Adrenal gland (tissue), 9 donors: ENCODE measurements at regions not wholly inside any gene's neighbourhood (a gene's known extent, or its start where the extent isn't known, plus 50 kb on each side); places are given as distances from the start of the nearest gene placed in this dataset.
A peak's percentile ranks its signal among the peaks of the same experiment; 100 is the strongest.
"Not testable (repeated sequence)": the region's sequence is repeated elsewhere in the genome, so short reads cannot be mapped to it uniquely, and the experiment has no call there.

Source experiments
- DNase-seq, 7 donors: peaks; one replicate each; pipeline ENCODE4 v3.0.0-alpha.2; 2019 to 2020
- H3K27ac ChIP-seq, 5 donors: fragments of 200-600 bp; sonication (generic) in 4 of 5; 1 replicate in 3 of 5; 2 replicates in 2 of 5; pipeline versions ENCODE4 v1.5.1 to v1.8.0; 2016 to 2020; ENCODE audit warnings: mild to moderate bottlenecking in 1 of 5
- H3K27me3 ChIP-seq: fragments of 200-600 bp; 2 replicates; pipeline ENCODE4 v1.8.0; 2021
- H3K36me3 ChIP-seq, 2 donors: fragments of 200-600 bp; replicated peaks in 1 of 2; 1 replicate in 1 of 2; 2 replicates in 1 of 2; pipeline versions ENCODE4 v1.5.1 to v1.8.0; 2018 to 2022
- H3K4me1 ChIP-seq, 2 donors: fragments of 200-600 bp; replicated peaks in 1 of 2; 1 replicate in 1 of 2; 2 replicates in 1 of 2; pipeline versions ENCODE4 v1.5.1 to v1.8.0; 2018 to 2021
- H3K4me3 ChIP-seq, 4 donors: fragments of 200-600 bp; sonication (generic) in 3 of 4; one replicate each; pipeline ENCODE4 v1.5.1; 2016 to 2018
- H3K9me3 ChIP-seq, 3 donors: fragments of 200-600 bp; sonication (generic) in 1 of 3; replicated peaks in 1 of 3; 1 replicate in 2 of 3; 2 replicates in 1 of 3; pipeline versions ENCODE4 v1.5.1 to v1.8.0; 2016 to 2021
- CTCF ChIP-seq, 6 experiments: fragments of 450-650 bp in 4 of 6; fragments of 200-600 bp in 2 of 6; sonication (generic) in 1 of 6; IDR thresholded peaks; 1 replicate in 5 of 6; 2 replicates in 1 of 6; pipeline versions ENCODE4 v1.5.1 to v1.8.0; 2016 to 2021; ENCODE audit warnings: antibody characterized with exemption in 6 of 6, mild to moderate bottlenecking in 2 of 6, moderate library complexity in 1 of 6
- POLR2A ChIP-seq, 2 donors: fragments of 450-650 bp; IDR thresholded peaks; one replicate each; pipeline ENCODE4 v1.6.1; 2017; ENCODE audit warnings: antibody characterized with exemption in 2 of 2, mild to moderate bottlenecking in 2 of 2, moderate library complexity in 1 of 2
- WGBS, 4 donors: extraction: QIAGEN DNeasy Blood & Tissue Kit in 2 of 4; methylation state at CpG; one replicate each; pipeline versions ENCODE4 v1.1.5 to v1.1.7; 2013 to 2017; 5-methylcytosine and 5-hydroxymethylcytosine counted together
- intact Hi-C, 2 donors: fragments of 100-400 bp; cut with DNase I; formaldehyde crosslinking; loops; one replicate each; pipeline versions ENCODE4 v1.14.1 to v1.15.0; 2022 to 2023
- donor health status: healthy with polysubstance abuse.
- donor health status: Bipolar disorder and iron deficiency.
- donor health status: DM: yes; HTN: yes; CAD: no.
- donor health status: DM: no; HTN: no; CAD: no.
- donor health status: DM: no; HTN: no; CAD: no.

DNA sequence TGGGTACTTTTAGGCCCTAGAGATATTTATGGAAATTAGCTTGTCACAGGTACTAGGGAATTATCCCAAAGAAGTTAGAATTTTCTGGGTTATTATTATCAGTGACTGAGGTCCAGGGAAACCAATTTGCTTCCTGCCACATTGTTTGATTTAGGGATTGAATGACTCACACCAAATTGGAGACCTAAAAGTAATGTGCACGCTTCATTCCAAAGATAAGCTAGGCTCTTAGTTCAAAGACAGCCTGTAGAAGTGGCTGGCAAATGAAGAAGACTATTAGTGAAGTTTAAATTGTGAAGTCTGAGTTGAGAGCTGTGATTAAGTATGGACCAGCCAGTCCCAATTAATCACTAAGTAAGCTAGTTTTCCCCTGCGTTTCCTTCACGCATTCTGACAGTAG is 188.1 kb upstream of the MYO3A start:
- H3K4me1 ChIP-seq, result no peaks in the 10 kb centered on the region
- no peaks in the 10 kb centered on the region for H3K27me3 ChIP-seq
- no peak for DNase-seq
- H3K36me3 ChIP-seq, result no peaks in the 10 kb centered on the region
- H3K4me3 ChIP-seq, result no peak overlapping the region
- WGBS, 4 donors, result 49 to 64% (median 51%) methylated on average over 3 of the region's 3 CpGs
- H3K9me3 ChIP-seq, result peaks cover 0 to 10% (median 0%) of the 10 kb centered on the region in 3 donors
- no peak for TF ChIP-seq POLR2A (IDR thresholded peaks at IDR 0.05)
- no peak for TF ChIP-seq CTCF (IDR thresholded peaks at IDR 0.05)
- H3K27ac ChIP-seq, result no peak overlapping the region
- intact Hi-C loops, result no loop called here

DNA sequence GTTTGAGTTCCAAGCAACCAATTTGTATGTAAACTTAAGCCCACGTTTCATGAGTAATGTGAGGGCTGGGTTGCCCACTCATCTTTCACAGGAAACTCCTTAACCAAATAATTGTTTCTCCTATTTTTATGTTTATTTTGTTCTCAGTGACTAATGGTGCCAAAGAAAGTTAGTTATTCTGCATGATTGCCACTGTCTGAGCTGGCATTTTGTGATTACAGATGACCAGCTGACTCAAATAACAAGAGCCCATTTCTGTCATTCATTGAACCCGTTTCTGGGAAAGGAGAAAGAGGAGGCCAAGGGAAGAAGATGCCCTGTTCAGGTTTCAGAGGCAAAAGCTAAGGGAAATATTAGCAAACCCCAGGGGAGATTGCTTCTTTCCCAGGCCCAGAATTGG is 186.9 kb upstream of the MYO3A start:
- H3K27ac ChIP-seq, result no peak overlapping the region
- WGBS, 4 donors, result 42 to 47% (median 47%) methylated on average over 2 of the region's 2 CpGs
- H3K4me3 ChIP-seq, result no peak overlapping the region
- no peaks in the 10 kb centered on the region for H3K4me1 ChIP-seq
- DNase-seq, result no peak
- intact Hi-C loops, result no loop called here
- no peak for TF ChIP-seq CTCF (IDR thresholded peaks at IDR 0.05)
- no peak for TF ChIP-seq POLR2A (IDR thresholded peaks at IDR 0.05)
- H3K27me3 ChIP-seq, result no peaks in the 10 kb centered on the region
- H3K9me3 ChIP-seq, result peaks cover 0 to 9% (median 0%) of the 10 kb centered on the region in 3 donors
- H3K36me3 ChIP-seq, result no peaks in the 10 kb centered on the region

- H3K4me3 ChIP-seq, result no peak overlapping the region
- no peaks in the 10 kb centered on the region for H3K27me3 ChIP-seq
- intact Hi-C loops, result no loop called here
- TF ChIP-seq CTCF (IDR thresholded peaks at IDR 0.05), result no peak
- TF ChIP-seq POLR2A (IDR thresholded peaks at IDR 0.05), result no peak
- no peaks in the 10 kb centered on the region for H3K4me1 ChIP-seq
- no peak overlapping the region for H3K27ac ChIP-seq
- H3K9me3 ChIP-seq, result no peaks in the 10 kb centered on the region
- H3K36me3 ChIP-seq, result no peaks in the 10 kb centered on the region
- WGBS, 4 donors, result 81 to 95% (median 89%) methylated on average over 4 of the region's 4 CpGs
- no peak for DNase-seq
Observed at GRCh38 chr10:25748509-25748908, 185.5 kb upstream of the MYO3A start.

- intact Hi-C loops, result no loop called here
- no peak for TF ChIP-seq CTCF (IDR thresholded peaks at IDR 0.05)
- TF ChIP-seq POLR2A (IDR thresholded peaks at IDR 0.05), result no peak
- Histone ChIP-seq H3K4me3 (no peak overlapping the region), H3K9me3 (no peaks in the 10 kb centered on the region), H3K27ac (no peak overlapping the region), H3K27me3 (no peaks in the 10 kb centered on the region), H3K4me1 (no peaks in the 10 kb centered on the region), H3K36me3 (no peaks in the 10 kb centered on the region)
- WGBS, 4 donors, result 46 to 70% (median 56%) methylated on average over 2 of the region's 2 CpGs
- DNase-seq, result peak in 1 of 7 donors; percentile 1
Observed at GRCh38 chr10:25753776-25754175, 180.3 kb upstream of the MYO3A start.

- H3K4me3 ChIP-seq, DNase-seq, H3K27me3 ChIP-seq, H3K36me3 ChIP-seq, H3K9me3 ChIP-seq, H3K27ac ChIP-seq, H3K4me1 ChIP-seq, intact Hi-C loops: not testable (repeated sequence)
- 89 to 96% (median 94%) methylated on average over 4 to 24 of the region's 24 CpGs for WGBS, 4 donors
Observed at GRCh38 chr10:25755874-25756273, 178.2 kb upstream of the MYO3A start.
